Immature natural killer cell (primary cell): ENCODE measurements at regions not wholly inside any gene's neighbourhood (a gene's known extent, or its start where the extent isn't known, plus 50 kb on each side); places are given as distances from the start of the nearest gene placed in this dataset.
A peak's percentile ranks its signal among the peaks of the same experiment; 100 is the strongest.

Experiments used
- DNase-seq, 3 donors: peaks; one replicate each; pipeline ENCODE4 v3.0.0; 2022; ENCODE audit warnings: mixed read lengths in 1 of 3
- H3K27ac Mint-ChIP-seq, 6 donors: one replicate each; pipeline ENCODE4 v1.8.0; 2020; ENCODE audit warnings: mixed read lengths in 6 of 6, mild to moderate bottlenecking in 5 of 6, inconsistent platforms in 4 of 6, moderate library complexity in 3 of 6
- H3K27me3 Mint-ChIP-seq, 3 donors: one replicate each; pipeline ENCODE4 v1.8.0; 2020 to 2021; ENCODE audit warnings: low read depth in 3 of 3, mild to moderate bottlenecking in 3 of 3, mixed read lengths in 3 of 3, moderate library complexity in 3 of 3, inconsistent platforms in 1 of 3
- H3K36me3 Mint-ChIP-seq, 3 donors: one replicate each; pipeline ENCODE4 v1.8.0; 2020; ENCODE audit warnings: mixed read lengths in 3 of 3, inconsistent platforms in 2 of 3, mild to moderate bottlenecking in 2 of 3
- H3K4me1 Mint-ChIP-seq, 2 donors: one replicate each; pipeline ENCODE4 v1.8.0; 2020; ENCODE audit warnings: inconsistent platforms in 2 of 2, mild to moderate bottlenecking in 2 of 2, mixed read lengths in 2 of 2, moderate library complexity in 1 of 2
- H3K4me3 Mint-ChIP-seq, 5 donors: one replicate each; pipeline ENCODE4 v1.8.0; 2020; ENCODE audit warnings: mild to moderate bottlenecking in 5 of 5, mixed read lengths in 5 of 5, inconsistent platforms in 3 of 5, moderate library complexity in 3 of 5
- H3K9me3 Mint-ChIP-seq, 6 donors: one replicate each; pipeline ENCODE4 v1.8.0; 2020; ENCODE audit warnings: mild to moderate bottlenecking in 6 of 6, mixed read lengths in 6 of 6, inconsistent platforms in 4 of 6, moderate library complexity in 3 of 6

DNA sequence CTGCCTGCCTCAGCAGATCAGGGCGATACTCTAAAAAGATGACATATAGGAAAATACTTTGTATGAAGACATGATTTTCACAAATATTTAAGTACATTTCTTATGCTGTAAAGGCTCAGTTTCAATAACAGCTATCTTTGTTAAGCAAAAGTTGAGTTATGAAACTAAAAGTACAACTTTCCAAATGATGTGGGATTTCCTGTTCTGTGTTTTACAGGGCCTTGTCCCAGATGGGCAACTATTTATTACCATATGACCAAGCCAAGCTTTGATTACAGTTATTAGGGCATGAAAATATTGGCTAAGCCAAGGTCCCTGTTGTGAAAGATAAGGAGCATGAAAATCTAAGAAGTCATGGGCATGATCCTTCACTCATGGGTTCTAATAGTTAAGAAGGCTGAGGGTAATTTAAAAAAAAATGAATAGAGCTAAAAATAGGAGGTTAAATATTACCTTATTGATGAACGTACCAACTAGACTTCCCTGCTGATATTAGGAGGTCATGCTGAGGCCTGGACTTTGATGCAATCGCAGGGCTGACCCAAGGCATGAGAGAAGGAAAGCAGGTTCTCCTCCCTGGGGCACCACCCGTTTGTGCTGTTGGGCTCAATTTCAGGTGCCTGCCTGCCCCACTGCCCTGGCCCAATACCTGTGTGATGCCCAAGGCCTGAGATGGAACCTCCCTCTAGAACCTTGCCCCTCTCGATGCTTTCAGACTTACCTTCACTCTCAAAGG is 294.4 kb upstream of the PRDM1 start:
- H3K4me1 Mint-ChIP-seq: peaks cover 0 to 15% of the 10 kb centered on the region in 2 donors
- no peak overlapping the region for H3K4me3 Mint-ChIP-seq
- no peak for DNase-seq
- no peaks in the 10 kb centered on the region for H3K9me3 Mint-ChIP-seq
- H3K36me3 Mint-ChIP-seq: no peaks in the 10 kb centered on the region
- peak overlapping the region in 1 of 6 donors; percentile 49 for H3K27ac Mint-ChIP-seq
- no peaks in the 10 kb centered on the region for H3K27me3 Mint-ChIP-seq

DNA sequence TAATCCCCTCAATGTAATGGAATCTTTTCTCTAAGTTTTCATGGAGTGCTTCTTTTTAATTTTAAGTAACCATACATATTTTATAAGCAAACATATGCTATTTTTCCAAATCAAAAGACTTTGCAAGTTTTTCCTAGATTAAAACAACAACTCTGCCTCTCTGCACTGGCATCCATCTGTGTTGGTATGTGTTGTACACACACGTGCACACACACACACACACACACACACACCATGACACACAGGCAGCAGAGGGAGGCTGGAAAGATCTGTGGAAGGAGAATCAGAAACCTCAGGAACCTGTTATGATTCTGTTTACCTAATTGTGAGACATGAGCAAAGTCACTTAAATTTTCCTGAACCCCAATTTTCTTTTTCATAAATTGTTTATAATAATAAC is 295.0 kb upstream of the PRDM1 start:
- Mint-ChIP-seq H3K27ac (peak overlapping the region in 1 of 6 donors; percentile 48), H3K4me1 (peaks cover 0 to 15% of the 10 kb centered on the region in 2 donors), H3K27me3 (no peaks in the 10 kb centered on the region), H3K36me3 (no peaks in the 10 kb centered on the region), H3K9me3 (no peaks in the 10 kb centered on the region), H3K4me3 (no peak overlapping the region)
- no peak for DNase-seq

DNA sequence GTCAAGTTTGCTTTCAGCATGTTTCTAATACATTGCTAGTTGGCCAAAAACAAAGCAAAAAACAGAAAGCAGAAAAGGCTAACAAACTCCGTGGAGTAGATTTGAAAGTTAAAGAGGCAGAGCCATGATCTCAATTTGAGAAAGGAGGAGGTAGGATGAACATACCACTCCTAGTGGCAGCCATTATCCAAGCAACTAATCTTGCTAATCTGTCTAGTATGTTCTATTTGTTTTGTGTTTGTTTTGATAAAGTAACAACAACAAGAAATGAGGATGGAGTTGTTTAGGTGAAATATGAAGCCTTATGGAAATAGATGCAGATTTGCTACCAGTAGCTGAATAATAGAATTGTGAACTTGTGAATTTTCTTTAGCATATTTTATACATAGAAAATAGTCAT is 295.5 kb upstream of the PRDM1 start:
- Mint-ChIP-seq H3K9me3 (no peaks in the 10 kb centered on the region), H3K4me3 (no peak overlapping the region), H3K4me1 (peaks cover 0 to 19% of the 10 kb centered on the region in 2 donors), H3K27me3 (no peaks in the 10 kb centered on the region), H3K27ac (no peak overlapping the region), H3K36me3 (no peaks in the 10 kb centered on the region)
- DNase-seq: no peak

DNA sequence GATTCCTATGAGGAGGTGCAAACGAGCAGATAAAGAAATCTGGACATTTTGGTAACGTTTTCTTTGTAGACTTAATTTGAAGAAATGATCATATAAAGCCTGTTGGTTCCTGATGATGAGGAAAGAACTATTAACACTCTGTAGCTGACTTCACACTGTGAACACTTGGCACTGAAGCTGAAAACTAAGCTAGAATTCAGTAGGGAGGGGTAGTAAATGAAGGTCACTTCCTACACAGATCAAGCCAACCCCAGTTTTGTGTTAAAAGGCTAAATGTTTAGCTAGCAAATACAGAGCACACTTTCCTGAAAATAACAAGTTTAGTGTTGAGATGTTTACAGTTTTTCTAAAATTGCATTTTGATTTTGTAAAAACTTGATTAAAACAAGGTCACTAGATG is 296.2 kb upstream of the PRDM1 start:
- no peak overlapping the region for H3K27ac Mint-ChIP-seq
- H3K9me3 Mint-ChIP-seq: no peaks in the 10 kb centered on the region
- peaks cover 3 to 22% of the 10 kb centered on the region in 2 donors for H3K4me1 Mint-ChIP-seq
- H3K36me3 Mint-ChIP-seq: no peaks in the 10 kb centered on the region
- no peak for DNase-seq
- no peaks in the 10 kb centered on the region for H3K27me3 Mint-ChIP-seq
- H3K4me3 Mint-ChIP-seq: no peak overlapping the region

DNA sequence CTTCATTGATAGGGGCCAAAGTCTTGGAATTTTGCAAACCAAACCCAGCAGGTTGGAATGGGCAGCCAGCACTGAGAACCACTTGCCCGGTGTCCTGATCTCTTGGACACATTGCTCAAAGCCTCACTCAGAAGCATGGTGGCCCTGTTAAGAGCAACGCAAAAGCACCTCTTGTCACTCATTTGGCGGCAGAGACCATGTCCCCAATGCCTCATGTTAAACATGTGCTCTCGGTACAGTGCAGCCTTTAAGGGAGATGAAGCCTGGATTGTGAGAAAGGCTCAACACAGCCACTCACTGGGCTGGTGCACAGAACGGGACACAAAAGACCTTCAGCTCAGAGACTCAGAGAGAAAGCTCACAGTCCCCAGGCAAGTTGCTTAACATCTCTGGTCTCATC is 298.4 kb upstream of the PRDM1 start:
- Mint-ChIP-seq H3K4me1 (peaks cover 3 to 15% of the 10 kb centered on the region in 2 donors), H3K36me3 (no peaks in the 10 kb centered on the region), H3K27me3 (no peaks in the 10 kb centered on the region), H3K4me3 (no peak overlapping the region), H3K27ac (no peak overlapping the region), H3K9me3 (no peaks in the 10 kb centered on the region)
- DNase-seq: no peak

- no peak for DNase-seq
- Mint-ChIP-seq H3K9me3 (no peaks in the 10 kb centered on the region), H3K27ac (no peak overlapping the region), H3K27me3 (no peaks in the 10 kb centered on the region), H3K36me3 (no peaks in the 10 kb centered on the region), H3K4me3 (no peak overlapping the region), H3K4me1 (peaks cover 3 to 15% of the 10 kb centered on the region in 2 donors)
Observed at GRCh38 chr6:105786890-105787655, 299.1 kb upstream of the PRDM1 start.

DNA sequence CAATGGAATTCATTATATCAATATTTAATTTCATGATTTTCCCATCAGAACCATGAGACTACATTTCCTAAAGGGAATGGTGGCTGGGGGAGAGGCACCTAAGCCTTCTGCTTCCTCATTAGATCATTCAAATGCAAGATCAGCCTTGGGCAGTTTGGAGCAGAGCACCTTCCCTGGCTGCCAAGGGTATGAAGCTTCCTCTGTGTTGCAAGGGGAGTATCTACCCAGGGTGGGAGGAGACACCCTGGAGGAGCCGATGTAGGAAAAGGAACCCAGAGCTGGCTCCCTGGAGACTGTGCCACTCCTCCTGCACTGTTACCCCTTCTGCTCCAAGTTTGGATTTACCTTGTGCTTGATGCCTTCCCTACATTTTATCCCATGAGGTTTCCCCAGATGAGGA is 299.7 kb upstream of the PRDM1 start:
- no peak for DNase-seq
- Mint-ChIP-seq H3K9me3 (no peaks in the 10 kb centered on the region), H3K36me3 (no peaks in the 10 kb centered on the region), H3K27me3 (no peaks in the 10 kb centered on the region), H3K27ac (no peak overlapping the region), H3K4me3 (no peak overlapping the region), H3K4me1 (peaks cover 3 to 10% of the 10 kb centered on the region in 2 donors)

DNA sequence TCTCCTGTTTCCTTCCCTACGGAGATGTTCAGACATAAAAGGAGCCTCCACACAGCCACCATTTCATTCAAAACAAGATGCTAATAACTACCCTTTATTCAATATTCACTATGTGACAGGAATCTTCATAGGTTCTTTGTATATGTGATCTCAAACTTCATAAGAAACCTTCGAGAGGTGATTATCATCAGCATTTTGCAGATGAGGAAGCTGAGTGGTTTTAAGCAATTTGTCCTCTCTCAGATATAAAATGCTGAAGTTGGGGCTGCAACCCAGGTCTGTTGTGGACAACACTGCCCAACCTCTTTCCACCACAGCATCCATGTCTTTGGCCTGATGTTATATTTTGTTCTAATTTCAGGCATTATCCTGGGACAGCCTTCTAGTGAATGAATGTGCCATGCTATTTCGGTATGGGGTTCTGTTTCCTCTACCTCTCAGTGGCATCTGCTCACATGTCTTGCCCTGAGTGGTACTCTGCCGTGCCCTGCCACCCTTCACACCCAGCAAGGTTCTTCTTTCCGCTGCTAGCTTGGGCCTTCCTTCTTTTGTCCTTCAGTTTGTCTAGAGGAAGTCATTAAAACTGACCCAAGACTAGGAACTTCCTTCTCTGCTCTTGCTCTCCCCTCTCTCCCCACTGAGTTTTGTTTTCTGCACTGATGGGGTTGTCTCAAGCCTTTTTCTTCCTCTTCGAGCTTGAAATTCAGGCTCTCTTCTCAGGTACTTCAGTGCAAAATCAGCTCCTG is 300.9 kb upstream of the PRDM1 start:
- H3K27ac Mint-ChIP-seq: no peak overlapping the region
- peaks cover 3 to 7% of the 10 kb centered on the region in 2 donors for H3K4me1 Mint-ChIP-seq
- no peaks in the 10 kb centered on the region for H3K9me3 Mint-ChIP-seq
- H3K27me3 Mint-ChIP-seq: no peaks in the 10 kb centered on the region
- no peak overlapping the region for H3K4me3 Mint-ChIP-seq
- DNase-seq: no peak
- H3K36me3 Mint-ChIP-seq: no peaks in the 10 kb centered on the region

DNA sequence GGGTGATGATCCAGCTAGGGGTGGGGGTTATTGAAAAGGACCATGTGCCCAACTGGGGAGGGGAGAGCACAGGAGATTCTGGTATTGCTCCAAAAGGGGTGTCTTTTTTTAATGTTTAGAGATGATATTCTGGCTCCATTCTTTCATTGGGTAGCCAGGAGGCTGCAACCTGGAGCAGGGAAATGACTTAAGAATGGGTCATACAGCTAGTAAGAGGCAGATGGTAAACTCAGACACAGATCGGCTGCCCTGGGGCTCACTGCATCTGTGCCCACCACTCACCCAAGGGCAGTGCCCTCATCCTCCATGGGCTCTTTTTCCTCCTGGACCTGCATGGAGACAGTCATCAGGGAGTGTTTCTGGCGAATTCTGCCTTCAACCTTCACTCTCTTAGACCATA is 302.0 kb upstream of the PRDM1 start:
- Mint-ChIP-seq H3K4me1 (peaks cover 3 to 7% of the 10 kb centered on the region in 2 donors), H3K4me3 (no peak overlapping the region), H3K36me3 (no peaks in the 10 kb centered on the region), H3K9me3 (no peaks in the 10 kb centered on the region), H3K27ac (no peak overlapping the region), H3K27me3 (no peaks in the 10 kb centered on the region)
- DNase-seq: no peak

DNA sequence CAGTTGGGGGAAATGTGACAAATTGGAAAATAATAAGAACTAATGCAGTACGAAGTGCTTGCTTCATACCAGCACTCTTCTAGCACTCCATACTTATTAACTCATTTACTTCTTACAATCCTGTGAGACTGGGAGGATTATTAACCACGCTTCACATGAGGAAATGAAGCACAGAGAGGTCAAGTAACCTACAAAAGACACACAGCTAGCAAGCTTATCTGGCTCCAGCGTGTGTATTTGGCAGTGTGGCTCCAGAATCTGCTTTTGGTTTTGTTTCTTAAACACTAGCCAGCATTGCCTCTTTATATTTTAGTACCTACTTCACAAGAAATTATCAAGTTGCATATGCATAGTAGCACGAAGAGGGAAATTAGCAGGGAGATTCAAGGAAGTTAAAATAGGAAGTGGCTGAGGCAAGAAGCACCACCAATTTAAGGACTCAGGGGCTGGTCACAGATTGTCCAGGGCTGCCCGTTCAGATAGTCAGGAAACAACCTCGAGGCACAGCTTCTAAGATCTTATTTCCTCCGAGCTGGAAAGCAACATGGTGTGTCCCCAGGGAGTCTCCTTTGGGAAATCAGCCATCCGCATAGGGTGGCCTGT is 302.7 kb upstream of the PRDM1 start:
- DNase-seq: no peak
- Mint-ChIP-seq H3K9me3 (no peaks in the 10 kb centered on the region), H3K27me3 (no peaks in the 10 kb centered on the region), H3K27ac (no peak overlapping the region), H3K4me3 (no peak overlapping the region), H3K4me1 (peaks cover 3 to 7% of the 10 kb centered on the region in 2 donors), H3K36me3 (no peaks in the 10 kb centered on the region)

GRCh38 chr6:105781915-105782314 is 304.2 kb upstream of the PRDM1 start:
- no peaks in the 10 kb centered on the region for H3K9me3 Mint-ChIP-seq
- peaks cover 0 to 5% (median 0%) of the 10 kb centered on the region in 3 donors for H3K36me3 Mint-ChIP-seq
- H3K27ac Mint-ChIP-seq: no peak overlapping the region
- no peak overlapping the region for H3K4me3 Mint-ChIP-seq
- no peaks in the 10 kb centered on the region for H3K27me3 Mint-ChIP-seq
- no peak for DNase-seq
- H3K4me1 Mint-ChIP-seq: peaks cover 3 to 7% of the 10 kb centered on the region in 2 donors

DNA sequence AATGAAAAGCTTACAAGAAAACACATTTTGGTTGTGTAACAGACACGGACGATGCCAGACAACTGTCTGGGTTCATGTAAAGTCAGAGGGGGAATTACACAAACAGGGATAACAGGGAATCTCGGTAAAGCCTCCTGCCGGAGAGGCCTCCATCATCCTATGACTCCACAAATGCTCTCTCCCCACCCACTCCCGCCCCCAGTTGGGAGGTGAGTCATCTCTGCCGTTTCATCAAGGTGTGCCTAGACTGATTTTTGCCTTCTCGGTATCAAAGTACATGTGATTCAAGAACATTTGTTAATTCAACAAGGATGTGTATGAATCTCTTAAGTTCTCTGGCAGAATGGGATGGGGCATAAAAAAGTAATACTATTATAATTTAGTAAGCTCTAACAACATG is 304.9 kb upstream of the PRDM1 start:
- H3K9me3 Mint-ChIP-seq: no peaks in the 10 kb centered on the region
- H3K27ac Mint-ChIP-seq: no peak overlapping the region
- no peaks in the 10 kb centered on the region for H3K27me3 Mint-ChIP-seq
- H3K36me3 Mint-ChIP-seq: peaks cover 0 to 5% (median 0%) of the 10 kb centered on the region in 3 donors
- DNase-seq: no peak
- no peak overlapping the region for H3K4me3 Mint-ChIP-seq
- peaks cover 3 to 7% of the 10 kb centered on the region in 2 donors for H3K4me1 Mint-ChIP-seq

- no peak for DNase-seq
- peaks cover 0 to 6% (median 5%) of the 10 kb centered on the region in 6 donors for H3K9me3 Mint-ChIP-seq
- peaks cover 0 to under 1% of the 10 kb centered on the region in 2 donors for H3K4me1 Mint-ChIP-seq
- H3K27me3 Mint-ChIP-seq: peaks cover 0 to 2% (median 0%) of the 10 kb centered on the region in 3 donors
- H3K27ac Mint-ChIP-seq: no peak overlapping the region
- no peak overlapping the region for H3K4me3 Mint-ChIP-seq
- H3K36me3 Mint-ChIP-seq: peaks cover 0 to 5% (median 0%) of the 10 kb centered on the region in 3 donors
Observed at GRCh38 chr6:105780146-105780860, 305.8 kb upstream of the PRDM1 start.
